Epithelial cell of esophagus (primary cell): ENCODE measurements at regions not wholly inside any gene's neighbourhood (a gene's known extent, or its start where the extent isn't known, plus 50 kb on each side); places are given as distances from the start of the nearest gene placed in this dataset.

ENCODE experiments used
- DNase-seq: peaks from one replicate; pipeline ENCODE4 v3.0.0; 2010; ENCODE audit warnings: low read depth
- H3K4me3 ChIP-seq: 2 replicates; pipeline ENCODE4 v1.5.1; 2011; ENCODE audit warnings: mild to moderate bottlenecking, low read length, control low read depth
- TF ChIP-seq, protein P1 (sequence below): IDR thresholded peaks from 2 replicates; pipeline ENCODE4 v1.5.1; 2011; ENCODE audit warnings: low read depth, mild to moderate bottlenecking, low read length, control low read depth, inconsistent platforms; ENCODE audit not compliant: insufficient read depth; ENCODE audit errors: missing control alignments

DNA sequence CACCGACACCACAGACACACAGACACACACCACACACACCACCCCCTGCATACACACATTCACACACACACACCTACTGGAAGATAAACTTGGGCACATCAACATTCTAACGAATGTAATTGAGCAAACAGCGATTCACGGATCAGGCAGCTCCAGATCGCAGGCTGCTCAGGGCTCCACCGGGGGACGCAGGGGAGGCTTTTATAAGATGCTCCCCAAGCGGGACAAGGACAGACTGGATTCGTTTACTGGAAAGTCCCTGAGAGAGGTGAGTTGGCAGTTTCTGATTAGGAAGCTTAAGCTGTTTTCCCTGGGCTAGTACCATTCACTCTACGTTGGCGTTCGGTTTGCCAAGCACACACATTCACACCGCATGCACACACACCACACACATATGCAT, 281.3 kb downstream of the IRF8 start:
- no peak overlapping the region for H3K4me3 ChIP-seq
- TF ChIP-seq, protein P1, sequence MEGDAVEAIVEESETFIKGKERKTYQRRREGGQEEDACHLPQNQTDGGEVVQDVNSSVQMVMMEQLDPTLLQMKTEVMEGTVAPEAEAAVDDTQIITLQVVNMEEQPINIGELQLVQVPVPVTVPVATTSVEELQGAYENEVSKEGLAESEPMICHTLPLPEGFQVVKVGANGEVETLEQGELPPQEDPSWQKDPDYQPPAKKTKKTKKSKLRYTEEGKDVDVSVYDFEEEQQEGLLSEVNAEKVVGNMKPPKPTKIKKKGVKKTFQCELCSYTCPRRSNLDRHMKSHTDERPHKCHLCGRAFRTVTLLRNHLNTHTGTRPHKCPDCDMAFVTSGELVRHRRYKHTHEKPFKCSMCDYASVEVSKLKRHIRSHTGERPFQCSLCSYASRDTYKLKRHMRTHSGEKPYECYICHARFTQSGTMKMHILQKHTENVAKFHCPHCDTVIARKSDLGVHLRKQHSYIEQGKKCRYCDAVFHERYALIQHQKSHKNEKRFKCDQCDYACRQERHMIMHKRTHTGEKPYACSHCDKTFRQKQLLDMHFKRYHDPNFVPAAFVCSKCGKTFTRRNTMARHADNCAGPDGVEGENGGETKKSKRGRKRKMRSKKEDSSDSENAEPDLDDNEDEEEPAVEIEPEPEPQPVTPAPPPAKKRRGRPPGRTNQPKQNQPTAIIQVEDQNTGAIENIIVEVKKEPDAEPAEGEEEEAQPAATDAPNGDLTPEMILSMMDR: no peak
- no peak for DNase-seq

DNA sequence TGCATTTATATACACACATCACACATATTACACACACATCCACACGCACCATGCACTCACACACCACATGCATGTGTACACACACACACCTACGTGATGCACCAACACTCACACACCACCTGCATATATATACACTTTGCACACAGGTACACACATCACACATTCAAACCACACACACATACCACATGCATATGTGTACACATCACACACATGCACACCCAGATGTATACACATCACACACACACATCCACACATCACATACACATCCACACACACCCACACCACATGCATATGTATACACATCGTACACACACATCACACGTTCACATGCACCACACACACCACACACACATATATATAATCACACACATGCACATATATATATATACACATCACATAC, 281.8 kb downstream of the IRF8 start:
- TF ChIP-seq, protein P1: no peak
- DNase-seq: no peak
- no peak overlapping the region for H3K4me3 ChIP-seq

DNA sequence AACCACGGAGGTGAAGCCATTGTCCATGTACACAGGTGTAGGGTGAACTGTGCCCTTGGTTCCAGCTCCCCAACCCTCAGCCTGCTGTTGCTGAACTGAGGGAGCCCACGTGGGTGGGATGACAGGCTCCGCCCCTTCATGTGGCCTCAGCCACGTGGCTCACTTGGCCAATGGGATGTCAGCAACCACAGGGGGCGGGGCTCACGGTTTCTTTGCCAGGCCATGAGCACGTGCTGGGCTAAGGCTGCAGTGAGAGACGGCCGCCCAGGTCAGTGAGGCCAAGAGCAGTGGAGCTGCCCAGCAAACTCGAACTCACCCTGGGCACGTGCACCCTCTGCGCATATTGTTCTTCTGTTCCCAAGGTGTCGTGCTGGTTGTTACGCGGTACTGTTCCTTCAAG, 282.6 kb downstream of the IRF8 start:
- TF ChIP-seq, protein P1: no peak
- no peak for DNase-seq
- no peak overlapping the region for H3K4me3 ChIP-seq

DNA sequence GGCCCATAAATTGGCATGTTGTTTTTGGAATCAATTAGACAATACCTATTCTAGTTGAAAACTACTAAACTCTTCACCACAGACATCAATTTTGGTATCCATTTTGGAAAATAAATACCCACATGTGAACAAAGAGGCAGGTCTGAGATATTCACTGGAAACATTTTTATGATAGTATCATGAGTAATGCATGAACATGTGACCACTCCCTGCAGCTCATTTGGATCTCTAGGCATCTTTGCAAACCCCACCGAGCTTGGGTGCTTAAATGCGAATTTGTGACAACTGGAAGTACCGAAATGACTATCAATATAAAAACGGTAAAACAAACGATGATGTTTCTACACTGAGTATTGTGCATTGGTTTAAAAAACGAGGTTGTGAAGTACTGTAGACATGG, 285.2 kb downstream of the IRF8 start:
- H3K4me3 ChIP-seq: no peak overlapping the region
- TF ChIP-seq, protein P1: no peak
- no peak for DNase-seq

DNA sequence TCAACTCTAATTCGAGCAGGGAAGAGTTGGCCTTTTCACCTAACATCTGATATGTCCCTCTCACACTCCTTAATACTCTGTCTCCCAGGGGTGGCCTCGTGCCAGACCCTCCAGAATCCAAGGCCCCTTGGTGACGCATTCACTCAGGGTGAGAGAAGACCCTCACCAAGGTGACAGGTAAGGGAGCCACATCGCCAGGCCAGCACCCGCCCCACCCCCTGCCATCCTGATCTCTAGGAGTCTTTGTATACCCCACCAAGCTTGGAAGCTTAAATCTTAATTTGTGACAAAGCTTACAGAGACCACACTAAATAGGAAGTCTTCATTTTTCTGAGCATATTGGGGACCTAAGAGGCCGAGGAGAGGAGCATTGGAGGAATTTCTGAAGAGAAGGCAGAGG, 286.1 kb downstream of the IRF8 start:
- H3K4me3 ChIP-seq: no peak overlapping the region
- DNase-seq: no peak
- TF ChIP-seq, protein P1: no peak

DNA sequence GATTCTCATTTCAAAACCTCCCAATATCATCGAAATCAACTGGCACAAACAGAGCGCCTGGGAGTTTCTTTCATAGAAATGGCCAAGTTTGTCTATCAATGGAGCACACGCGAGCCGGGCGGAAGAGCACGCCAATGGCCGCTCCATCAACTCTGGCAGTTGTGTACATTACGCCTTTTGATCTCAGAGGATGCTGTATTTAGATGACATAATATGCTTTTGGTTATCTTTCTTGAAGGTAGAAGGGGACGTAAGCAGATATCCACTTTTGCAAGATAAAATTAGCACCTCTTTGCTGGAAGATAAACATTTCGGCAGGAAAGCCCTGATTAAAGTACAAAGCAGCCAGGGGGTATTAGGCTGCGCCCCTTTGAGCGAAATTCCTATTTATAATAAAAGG, 287.4 kb downstream of the IRF8 start:
- DNase-seq: no peak
- no peak overlapping the region for H3K4me3 ChIP-seq
- TF ChIP-seq, protein P1: no peak

DNA sequence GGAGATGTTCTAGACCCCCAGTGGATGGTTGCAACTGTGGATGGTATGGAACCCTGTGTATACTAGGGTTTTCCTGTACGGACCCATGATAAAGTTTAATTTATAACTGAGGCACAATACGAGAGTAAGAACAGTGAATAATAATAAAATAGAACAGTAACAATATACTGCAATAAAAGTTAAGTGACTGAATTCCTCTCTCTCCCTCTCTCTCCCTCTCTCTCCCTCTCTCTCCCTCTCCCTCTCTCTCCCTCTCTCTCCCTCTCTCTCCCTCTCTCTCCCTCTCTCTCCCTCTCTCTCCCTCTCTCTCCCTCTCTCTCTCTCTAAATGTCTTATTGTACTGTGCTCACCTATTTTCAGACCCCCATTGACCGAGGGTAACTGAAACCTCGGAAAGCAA, 291.0 kb downstream of the IRF8 start:
- no peak overlapping the region for H3K4me3 ChIP-seq
- TF ChIP-seq, protein P1: no peak
- DNase-seq: no peak
